ENCODE measurements at regions not wholly inside any gene's neighbourhood (a gene's known extent, or its start where the extent isn't known, plus 50 kb on each side); places are given as distances from the start of the nearest gene placed in this dataset.

GRCh38 chr5:1744393-1745122, 55.1 kb downstream of the MRPL36 start:
- POLR2A ChIA-PET = no interaction called here

DNA sequence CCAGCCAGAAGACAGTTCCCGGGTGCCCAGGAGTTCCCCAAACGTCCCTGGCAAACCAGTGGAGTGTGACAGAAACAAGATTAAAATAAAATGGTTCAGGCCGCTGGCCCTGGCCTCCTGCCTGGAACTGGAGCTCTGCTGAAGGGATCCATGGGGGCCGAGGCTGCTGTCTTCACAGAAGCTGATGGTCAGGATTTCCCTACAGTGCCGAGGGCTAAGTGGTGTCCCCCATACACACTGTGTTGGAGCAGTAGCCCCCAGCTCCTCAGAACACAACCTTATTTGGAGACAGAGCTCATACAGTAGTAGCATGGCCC, 55.9 kb downstream of the MRPL36 start:
- ChIA-PET POLR2A (no interaction called here), CTCF (interaction anchor here (1.3 kb wide), 1 partner anchor 10 kb away, joined by 3 read pairs; no protein-coding TSS in a partner anchor)
- TF ChIP-seq, protein P1, sequence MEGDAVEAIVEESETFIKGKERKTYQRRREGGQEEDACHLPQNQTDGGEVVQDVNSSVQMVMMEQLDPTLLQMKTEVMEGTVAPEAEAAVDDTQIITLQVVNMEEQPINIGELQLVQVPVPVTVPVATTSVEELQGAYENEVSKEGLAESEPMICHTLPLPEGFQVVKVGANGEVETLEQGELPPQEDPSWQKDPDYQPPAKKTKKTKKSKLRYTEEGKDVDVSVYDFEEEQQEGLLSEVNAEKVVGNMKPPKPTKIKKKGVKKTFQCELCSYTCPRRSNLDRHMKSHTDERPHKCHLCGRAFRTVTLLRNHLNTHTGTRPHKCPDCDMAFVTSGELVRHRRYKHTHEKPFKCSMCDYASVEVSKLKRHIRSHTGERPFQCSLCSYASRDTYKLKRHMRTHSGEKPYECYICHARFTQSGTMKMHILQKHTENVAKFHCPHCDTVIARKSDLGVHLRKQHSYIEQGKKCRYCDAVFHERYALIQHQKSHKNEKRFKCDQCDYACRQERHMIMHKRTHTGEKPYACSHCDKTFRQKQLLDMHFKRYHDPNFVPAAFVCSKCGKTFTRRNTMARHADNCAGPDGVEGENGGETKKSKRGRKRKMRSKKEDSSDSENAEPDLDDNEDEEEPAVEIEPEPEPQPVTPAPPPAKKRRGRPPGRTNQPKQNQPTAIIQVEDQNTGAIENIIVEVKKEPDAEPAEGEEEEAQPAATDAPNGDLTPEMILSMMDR (IDR thresholded peaks at IDR 0.05; ENCODE audit: control extremely low read depth, extremely low read depth, low read depth, missing control alignments) = no peak
- DNase-seq (ENCODE audit: extremely low spot score) = no peak

More at GRCh38 chr5:1744393-1745122, 55.1 kb downstream of the MRPL36 start:
- CTCF ChIA-PET = no interaction called here
- TF ChIP-seq, protein P1 (IDR thresholded peaks at IDR 0.05; ENCODE audit: control extremely low read depth, extremely low read depth, low read depth, missing control alignments) = no peak
- DNase-seq (ENCODE audit: extremely low spot score) = no peak

GRCh38 chr5:1743061-1743768, 56.4 kb downstream of the MRPL36 start:
- ChIA-PET CTCF (interaction anchor here (1.3 kb wide), 1 partner anchor 11 kb away, joined by 3 read pairs; no protein-coding TSS in a partner anchor), POLR2A (no interaction called here)
- no peak for DNase-seq (ENCODE audit: extremely low spot score)
- TF ChIP-seq, protein P1 (IDR thresholded peaks at IDR 0.05; ENCODE audit: control extremely low read depth, extremely low read depth, low read depth, missing control alignments) = no peak

DNA sequence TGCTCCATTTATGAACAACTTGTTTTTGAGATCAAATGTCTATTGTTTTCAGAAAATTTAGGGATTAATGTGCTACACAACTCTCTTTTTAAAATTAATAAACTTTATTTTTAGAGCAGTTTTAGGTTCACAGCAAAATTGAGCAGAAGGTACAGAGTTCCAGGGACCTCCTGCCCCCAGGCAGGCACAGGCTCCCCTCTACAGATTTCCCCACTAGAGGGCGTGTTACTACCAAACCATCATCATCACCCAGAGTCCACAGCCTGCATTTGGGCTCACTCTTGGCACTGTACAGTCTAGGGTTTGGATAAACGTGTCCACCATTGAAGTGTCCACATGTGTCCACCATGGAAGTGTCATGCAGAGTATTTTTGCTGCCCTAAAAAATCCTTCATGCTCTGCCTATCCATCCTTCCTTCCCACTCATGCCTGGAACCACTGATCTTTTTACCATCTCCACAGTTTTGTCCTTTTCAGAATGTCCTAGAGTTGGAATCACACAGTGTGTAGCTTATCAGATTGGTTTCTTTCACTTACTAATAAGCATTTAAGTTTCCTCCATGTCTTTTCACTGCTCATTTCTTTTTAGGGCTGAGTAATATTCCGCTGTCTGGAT, 61.7 kb downstream of the MRPL36 start:
- TF ChIP-seq, protein P1 (IDR thresholded peaks at IDR 0.05; ENCODE audit: control extremely low read depth, extremely low read depth, low read depth, missing control alignments) = peak; percentile 66
- peak; percentile 69 for DNase-seq (ENCODE audit: extremely low spot score)
- POLR2A ChIA-PET = no interaction called here
- CTCF ChIA-PET = interaction anchor here (0.6 to 1.8 kb wide), 10 partner anchors 10 to 303 kb away, joined by 3 to 7 read pairs (median 3); partner anchors contain the start of gene NDUFS6

DNA sequence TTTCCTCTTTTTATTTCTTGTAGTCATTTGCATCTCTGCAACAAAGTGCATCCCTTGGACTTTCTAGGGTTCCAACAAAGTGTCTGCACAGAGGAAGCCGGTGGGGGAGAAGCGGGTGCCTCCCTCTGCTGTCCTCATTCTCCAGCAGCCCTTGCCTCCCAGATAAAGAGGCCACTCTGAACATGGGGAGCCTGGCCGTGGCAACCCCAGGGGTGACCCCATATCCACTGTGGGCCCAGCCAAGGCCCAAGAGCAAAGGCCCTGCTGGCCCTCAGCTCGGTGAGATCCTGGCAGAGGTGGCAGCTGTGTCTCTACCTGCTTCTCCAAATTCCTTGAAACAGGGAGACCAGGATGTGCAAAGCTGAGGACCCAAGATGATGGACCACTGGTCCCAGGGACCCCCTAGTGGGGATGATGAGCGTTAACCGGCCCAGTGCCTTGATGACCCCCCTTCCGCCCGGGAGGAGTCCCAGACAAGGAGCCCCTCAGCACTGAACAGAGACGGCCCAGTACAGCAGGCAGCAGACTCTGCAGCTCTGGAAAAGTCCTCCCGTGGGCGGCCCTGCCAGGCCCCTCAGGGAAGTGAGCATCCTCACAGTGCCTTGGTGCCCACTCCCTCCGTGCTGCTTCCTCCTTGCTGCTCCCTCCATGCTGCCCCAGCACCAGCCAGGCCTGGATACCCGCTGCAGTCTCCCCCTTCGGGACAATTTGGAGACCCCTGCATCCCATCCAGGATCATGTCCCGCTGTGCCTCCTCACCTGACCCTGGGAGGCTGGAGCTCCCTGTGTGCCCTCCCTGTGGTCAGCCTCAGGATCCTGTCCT, 62.5 kb downstream of the MRPL36 start:
- ChIA-PET CTCF (interaction anchor here (0.6 to 2.0 kb wide), 6 partner anchors 13 to 304 kb away, joined by 3 to 5 read pairs (median 4); partner anchors contain the start of gene NDUFS6), POLR2A (no interaction called here)
- TF ChIP-seq, protein P1 (IDR thresholded peaks at IDR 0.05; ENCODE audit: control extremely low read depth, extremely low read depth, low read depth, missing control alignments) = no peak
- DNase-seq (ENCODE audit: extremely low spot score) = no peak

- TF ChIP-seq, protein P1 (IDR thresholded peaks at IDR 0.05; ENCODE audit: control extremely low read depth, extremely low read depth, low read depth, missing control alignments) = no peak
- ChIA-PET CTCF (interaction anchor here (0.9 to 2.0 kb wide), 4 partner anchors 8 to 42 kb away, joined by 3 to 5 read pairs (median 4); no protein-coding TSS in a partner anchor), POLR2A (no interaction called here)
- no peak for DNase-seq (ENCODE audit: extremely low spot score)
Observed at GRCh38 chr5:1736065-1736464, 63.6 kb downstream of the MRPL36 start.

Data from GM10248 (cell line).